Lower leg skin (tissue), 4 donors: ENCODE measurements at regions not wholly inside any gene's neighbourhood (a gene's known extent, or its start where the extent isn't known, plus 50 kb on each side); places are given as distances from the start of the nearest gene placed in this dataset.

Experiments used
- DNase-seq, 2 donors: peaks; one replicate each; pipeline ENCODE4 v3.0.0-alpha.2; 2019; ENCODE audit warnings: low spot score in 2 of 2
- H3K4me3 ChIP-seq: fragments of 200-600 bp; sonication (generic); 2 replicates; pipeline ENCODE4 v1.5.1; 2017; ENCODE audit warnings: mild to moderate bottlenecking, low read depth; ENCODE audit not compliant: poor library complexity, severe bottlenecking
- POLR2A ChIP-seq, 2 donors: fragments of 450-650 bp; IDR thresholded peaks; one replicate each; pipeline ENCODE4 v1.6.1; 2016 to 2017; ENCODE audit warnings: antibody characterized with exemption in 2 of 2, mild to moderate bottlenecking in 1 of 2, moderate library complexity in 1 of 2
- WGBS, 2 donors: methylation state at CpG; one replicate each; pipeline ENCODE4 v1.1.5; 2018; 5-methylcytosine and 5-hydroxymethylcytosine counted together
- intact Hi-C: fragments of 100-400 bp; cut with DNase I; formaldehyde crosslinking; loops from one replicate; pipeline ENCODE4 v1.15.0; 2023; ENCODE audit warnings: low total_unique reads
- TF ChIP-seq, protein P1 (sequence below), 3 donors: fragments of 450-650 bp; IDR thresholded peaks; one replicate each; pipeline ENCODE4 v1.5.1; 2016; ENCODE audit warnings: antibody characterized with exemption in 3 of 3, mild to moderate bottlenecking in 3 of 3, moderate library complexity in 2 of 3

- no peak overlapping the region for H3K4me3 ChIP-seq
- DNase-seq = no peak
- 88 to 98% methylated on average over 4 of the region's 4 CpGs for WGBS, 2 donors
- TF ChIP-seq, protein P1, sequence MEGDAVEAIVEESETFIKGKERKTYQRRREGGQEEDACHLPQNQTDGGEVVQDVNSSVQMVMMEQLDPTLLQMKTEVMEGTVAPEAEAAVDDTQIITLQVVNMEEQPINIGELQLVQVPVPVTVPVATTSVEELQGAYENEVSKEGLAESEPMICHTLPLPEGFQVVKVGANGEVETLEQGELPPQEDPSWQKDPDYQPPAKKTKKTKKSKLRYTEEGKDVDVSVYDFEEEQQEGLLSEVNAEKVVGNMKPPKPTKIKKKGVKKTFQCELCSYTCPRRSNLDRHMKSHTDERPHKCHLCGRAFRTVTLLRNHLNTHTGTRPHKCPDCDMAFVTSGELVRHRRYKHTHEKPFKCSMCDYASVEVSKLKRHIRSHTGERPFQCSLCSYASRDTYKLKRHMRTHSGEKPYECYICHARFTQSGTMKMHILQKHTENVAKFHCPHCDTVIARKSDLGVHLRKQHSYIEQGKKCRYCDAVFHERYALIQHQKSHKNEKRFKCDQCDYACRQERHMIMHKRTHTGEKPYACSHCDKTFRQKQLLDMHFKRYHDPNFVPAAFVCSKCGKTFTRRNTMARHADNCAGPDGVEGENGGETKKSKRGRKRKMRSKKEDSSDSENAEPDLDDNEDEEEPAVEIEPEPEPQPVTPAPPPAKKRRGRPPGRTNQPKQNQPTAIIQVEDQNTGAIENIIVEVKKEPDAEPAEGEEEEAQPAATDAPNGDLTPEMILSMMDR (IDR thresholded peaks at IDR 0.05) = no peak
- TF ChIP-seq POLR2A (IDR thresholded peaks at IDR 0.05) = no peak
- intact Hi-C loops = no loop called here
Measured at GRCh38 chr4:62271107-62271506, 1071.0 kb downstream of the ADGRL3 start.

GRCh38 chr4:62269918-62270317 is 1069.8 kb downstream of the ADGRL3 start:
- DNase-seq = no peak
- no peak for TF ChIP-seq POLR2A (IDR thresholded peaks at IDR 0.05)
- TF ChIP-seq, protein P1 (IDR thresholded peaks at IDR 0.05) = no peak
- intact Hi-C loops = no loop called here
- H3K4me3 ChIP-seq = no peak overlapping the region
- WGBS, 2 donors = 85 to 93% methylated on average over 4 of the region's 4 CpGs

DNA sequence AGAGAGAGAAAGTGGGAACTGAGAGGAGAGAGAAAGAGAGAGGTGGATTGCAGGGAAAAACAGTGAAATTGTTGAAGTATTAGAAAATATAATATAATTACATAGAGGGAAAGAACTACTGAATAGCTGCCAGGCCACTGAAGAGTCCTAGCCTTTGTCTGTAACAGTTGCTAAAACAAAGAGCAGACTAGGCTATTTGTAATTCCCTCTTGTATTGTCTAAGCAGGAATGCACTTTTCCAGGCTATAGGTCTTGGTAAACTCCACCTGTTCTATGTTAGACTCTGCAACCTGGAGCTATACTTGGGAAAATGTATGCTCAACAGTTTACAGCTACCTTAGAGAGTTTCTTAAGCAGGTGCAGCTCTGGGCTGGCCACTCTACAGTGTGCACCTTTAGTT is 1063.3 kb downstream of the ADGRL3 start:
- TF ChIP-seq POLR2A (IDR thresholded peaks at IDR 0.05) = no peak
- TF ChIP-seq, protein P1 (IDR thresholded peaks at IDR 0.05) = no peak

DNA sequence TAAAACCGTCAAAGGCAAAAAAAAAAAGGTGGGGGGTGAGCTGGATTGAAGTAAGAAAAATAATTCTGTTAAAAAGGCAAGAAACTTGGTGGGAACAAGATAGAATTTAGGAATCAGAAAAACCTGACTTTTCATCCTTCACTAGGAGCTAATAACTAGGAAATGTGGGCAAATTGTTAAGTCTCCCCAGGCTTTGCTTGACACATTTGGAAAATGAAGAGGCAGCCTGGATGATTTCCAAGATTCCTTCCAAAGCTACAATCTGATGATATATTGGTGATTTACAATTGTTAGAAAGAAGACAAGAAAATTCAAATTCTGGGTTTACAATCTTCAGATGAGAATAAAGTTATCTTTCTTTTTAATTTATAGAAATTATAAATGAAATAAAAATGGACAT is 1062.5 kb downstream of the ADGRL3 start:
- TF ChIP-seq, protein P1 (IDR thresholded peaks at IDR 0.05) = no peak
- TF ChIP-seq POLR2A (IDR thresholded peaks at IDR 0.05) = no peak
- H3K4me3 ChIP-seq = no peak overlapping the region
- DNase-seq = no peak
- intact Hi-C loops = no loop called here
- WGBS, 2 donors = 51 to 52% methylated on average over 1 of the region's 1 CpG

More for the DNA sequence above, 1063.3 kb downstream of the ADGRL3 start:
- intact Hi-C loops = no loop called here
- no peak overlapping the region for H3K4me3 ChIP-seq
- no peak for DNase-seq

DNA sequence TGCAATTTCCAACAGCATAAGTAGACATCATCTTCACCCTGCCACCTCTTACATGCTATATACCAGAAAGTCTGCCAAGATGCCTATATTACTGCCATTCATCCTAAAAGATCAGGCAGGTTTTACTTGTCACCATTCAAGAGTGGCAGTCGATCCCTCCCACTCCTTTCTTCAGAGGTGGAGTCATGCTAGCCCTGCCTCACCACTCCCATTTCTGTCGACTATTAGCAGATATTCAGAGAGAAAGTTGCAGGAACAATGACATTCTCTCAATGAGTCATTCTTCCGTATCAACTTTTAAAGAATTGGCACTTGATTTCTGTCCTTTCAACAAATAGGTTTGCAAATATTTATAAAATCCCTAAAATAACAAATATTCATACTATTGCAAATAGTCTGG is 1060.1 kb downstream of the ADGRL3 start:
- WGBS, 2 donors = 49 to 54% methylated on average over 3 of the region's 3 CpGs
- TF ChIP-seq, protein P1 (IDR thresholded peaks at IDR 0.05) = no peak
- TF ChIP-seq POLR2A (IDR thresholded peaks at IDR 0.05) = no peak
- no peak for DNase-seq
- intact Hi-C loops = no loop called here
- no peak overlapping the region for H3K4me3 ChIP-seq

DNA sequence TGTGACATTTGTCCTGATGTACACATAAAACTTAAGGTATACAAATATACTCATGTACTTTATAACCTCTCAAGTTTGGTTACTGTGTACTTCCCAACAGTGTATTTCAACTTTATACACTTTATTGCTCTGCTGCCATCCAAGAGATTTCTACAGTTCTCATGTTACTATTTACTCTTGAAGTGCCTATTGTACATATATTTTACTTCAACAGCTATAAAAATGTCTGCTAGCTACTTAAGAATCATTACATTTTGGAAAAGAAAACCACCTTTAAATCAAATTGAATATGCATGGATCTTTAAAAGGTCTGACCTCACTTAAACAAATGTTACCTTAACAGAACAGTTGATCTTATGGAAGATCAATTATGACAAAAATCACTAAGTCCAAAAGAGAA is 1056.4 kb downstream of the ADGRL3 start:
- H3K4me3 ChIP-seq = no peak overlapping the region
- TF ChIP-seq, protein P1 (IDR thresholded peaks at IDR 0.05) = no peak
- no peak for TF ChIP-seq POLR2A (IDR thresholded peaks at IDR 0.05)
- DNase-seq = no peak
- intact Hi-C loops = no loop called here
